Activated CD4-positive, alpha-beta T cell treated with anti-CD3 and anti-CD28 coated beads, Interleukin-10, Interleukin-2, amounts not matched to agents 100 ng/mL and 50 ng/mL, durations not matched to agents 16 hours and 8 hours (primary cell): ENCODE measurements at regions not wholly inside any gene's neighbourhood (a gene's known extent, or its start where the extent isn't known, plus 50 kb on each side); places are given as distances from the start of the nearest gene placed in this dataset.
"Not testable (repeated sequence)": the region's sequence is repeated elsewhere in the genome, so short reads cannot be mapped to it uniquely, and the experiment has no call there.

ENCODE experiments used
- DNase-seq: peaks from one replicate; pipeline ENCODE4 v3.0.0-alpha.2; 2020

GRCh38 chr9:40097992-40098391 lies 742.5 kb downstream of the SPATA31A1 start:
- DNase-seq: not testable (repeated sequence)

GRCh38 chr9:40106003-40106782 lies 750.7 kb downstream of the SPATA31A1 start:
- DNase-seq: peak; percentile 31

GRCh38 chr9:40106783-40107248 lies 751.3 kb downstream of the SPATA31A1 start:
- DNase-seq: not testable (repeated sequence)

GRCh38 chr9:40107251-40107650 lies 751.8 kb downstream of the SPATA31A1 start:
- not testable (repeated sequence) for DNase-seq

GRCh38 chr9:40108465-40108864 lies 753.0 kb downstream of the SPATA31A1 start:
- not testable (repeated sequence) for DNase-seq

GRCh38 chr9:40110751-40111150 lies 755.3 kb downstream of the SPATA31A1 start:
- not testable (repeated sequence) for DNase-seq

GRCh38 chr9:40111571-40111970 lies 756.1 kb downstream of the SPATA31A1 start:
- DNase-seq: not testable (repeated sequence)

GRCh38 chr9:40130598-40130997 lies 775.1 kb downstream of the SPATA31A1 start:
- not testable (repeated sequence) for DNase-seq

GRCh38 chr9:40169204-40169603 lies 813.7 kb downstream of the SPATA31A1 start:
- DNase-seq: not testable (repeated sequence)

GRCh38 chr9:40173316-40173715 lies 817.8 kb downstream of the SPATA31A1 start:
- DNase-seq: not testable (repeated sequence)

GRCh38 chr9:40174035-40174434 lies 818.6 kb downstream of the SPATA31A1 start:
- DNase-seq: not testable (repeated sequence)

- DNase-seq: not testable (repeated sequence)
These were observed 821.9 kb downstream of the SPATA31A1 start for GRCh38 chr9:40177403-40177802.

- not testable (repeated sequence) for DNase-seq
These were observed 835.9 kb downstream of the SPATA31A1 start for GRCh38 chr9:40191403-40191802.

GRCh38 chr9:40192162-40192561 lies 836.7 kb downstream of the SPATA31A1 start:
- not testable (repeated sequence) for DNase-seq

- peak; percentile 7 for DNase-seq
These were observed 840.8 kb downstream of the SPATA31A1 start for GRCh38 chr9:40196165-40196714.

GRCh38 chr9:40196803-40197202 lies 841.3 kb downstream of the SPATA31A1 start:
- not testable (repeated sequence) for DNase-seq

GRCh38 chr9:40221596-40222233 lies 866.2 kb downstream of the SPATA31A1 start:
- DNase-seq: not testable (repeated sequence)

- not testable (repeated sequence) for DNase-seq
These were observed 867.2 kb downstream of the SPATA31A1 start for GRCh38 chr9:40222617-40223200.

GRCh38 chr9:40223353-40223752 lies 867.9 kb downstream of the SPATA31A1 start:
- peak; percentile 1 for DNase-seq
